ENCODE measurements at regions not wholly inside any gene's neighbourhood (a gene's known extent, or its start where the extent isn't known, plus 50 kb on each side); places are given as distances from the start of the nearest gene placed in this dataset.

GRCh38 chr6:115456848-115457247, 603.8 kb downstream of the FRK start:
- H3K27me3 ChIP-seq (ENCODE audit: control insufficient read depth, insufficient read depth, low read length): no peaks in the 10 kb centered on the region
- peaks cover 15% of the 10 kb centered on the region for H3K9me3 ChIP-seq (ENCODE audit: control insufficient read depth, insufficient read depth, low read depth, low read length)
- intact Hi-C loops (cut with micrococcal nuclease; ENCODE audit: unreplicated experiment): no loop called here
- H3K27ac ChIP-seq (ENCODE audit: low read length): no peak overlapping the region
- no peaks in the 10 kb centered on the region for H3K4me1 ChIP-seq (ENCODE audit: control insufficient read depth, insufficient read depth, low read length)
- ATAC-seq (no peak), DNase-seq (ENCODE audit: low read depth, low spot score) (no peak)
- H3K36me3 ChIP-seq (ENCODE audit: control insufficient read depth, insufficient read depth, low read length): no peaks in the 10 kb centered on the region
- ChIA-PET CTCF (no interaction called here), POLR2A (no interaction called here)
- in situ Hi-C loops (cut with HindIII; ENCODE audit: low pct_unique_long_range_greater_than_20kb, low sequenced_read_pairs): no loop called here
- no TSS peak for BruUV-seq (replicated peaks)
- no peak overlapping the region for H3K4me3 ChIP-seq (ENCODE audit: low read depth in 2 of 2, low read length in 2 of 2)
- TF ChIP-seq SIN3A (IDR thresholded peaks at IDR 0.05; ENCODE audit: borderline replicate concordance, insufficient read depth, low read depth, low read length) (no peak), REST (IDR thresholded peaks at IDR 0.05; ENCODE audit: insufficient read depth in 1 of 2, low read depth in 2 of 2, low read length in 1 of 2) (no peak), TCF7L2 (IDR thresholded peaks at IDR 0.05; ENCODE audit: low read depth, low read length) (no peak), POLR2AphosphoS5 (IDR thresholded peaks at IDR 0.05; ENCODE audit: low read depth, low read length) (no peak)
- TF ChIP-seq, protein P1, sequence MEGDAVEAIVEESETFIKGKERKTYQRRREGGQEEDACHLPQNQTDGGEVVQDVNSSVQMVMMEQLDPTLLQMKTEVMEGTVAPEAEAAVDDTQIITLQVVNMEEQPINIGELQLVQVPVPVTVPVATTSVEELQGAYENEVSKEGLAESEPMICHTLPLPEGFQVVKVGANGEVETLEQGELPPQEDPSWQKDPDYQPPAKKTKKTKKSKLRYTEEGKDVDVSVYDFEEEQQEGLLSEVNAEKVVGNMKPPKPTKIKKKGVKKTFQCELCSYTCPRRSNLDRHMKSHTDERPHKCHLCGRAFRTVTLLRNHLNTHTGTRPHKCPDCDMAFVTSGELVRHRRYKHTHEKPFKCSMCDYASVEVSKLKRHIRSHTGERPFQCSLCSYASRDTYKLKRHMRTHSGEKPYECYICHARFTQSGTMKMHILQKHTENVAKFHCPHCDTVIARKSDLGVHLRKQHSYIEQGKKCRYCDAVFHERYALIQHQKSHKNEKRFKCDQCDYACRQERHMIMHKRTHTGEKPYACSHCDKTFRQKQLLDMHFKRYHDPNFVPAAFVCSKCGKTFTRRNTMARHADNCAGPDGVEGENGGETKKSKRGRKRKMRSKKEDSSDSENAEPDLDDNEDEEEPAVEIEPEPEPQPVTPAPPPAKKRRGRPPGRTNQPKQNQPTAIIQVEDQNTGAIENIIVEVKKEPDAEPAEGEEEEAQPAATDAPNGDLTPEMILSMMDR (IDR thresholded peaks at IDR 0.05): no peak

GRCh38 chr6:115443825-115444478, 616.7 kb downstream of the FRK start:
- intact Hi-C loops (cut with micrococcal nuclease; ENCODE audit: unreplicated experiment) (no loop called here), in situ Hi-C loops (cut with HindIII; ENCODE audit: low pct_unique_long_range_greater_than_20kb, low sequenced_read_pairs) (no loop called here)
- TF ChIP-seq REST (IDR thresholded peaks at IDR 0.05; ENCODE audit: insufficient read depth in 1 of 2, low read depth in 2 of 2, low read length in 1 of 2): no peak
- TF ChIP-seq SIN3A (IDR thresholded peaks at IDR 0.05; ENCODE audit: borderline replicate concordance, insufficient read depth, low read depth, low read length): no peak
- no peak for TF ChIP-seq POLR2AphosphoS5 (IDR thresholded peaks at IDR 0.05; ENCODE audit: low read depth, low read length)
- TF ChIP-seq TCF7L2 (IDR thresholded peaks at IDR 0.05; ENCODE audit: low read depth, low read length): no peak
- TF ChIP-seq, protein P1 (IDR thresholded peaks at IDR 0.05): no peak
- ATAC-seq (no peak), DNase-seq (ENCODE audit: low read depth, low spot score) (no peak)
- no peaks in the 10 kb centered on the region for H3K27me3 ChIP-seq (ENCODE audit: control insufficient read depth, insufficient read depth, low read length)
- CTCF ChIA-PET: no interaction called here
- BruUV-seq (replicated peaks): no TSS peak
- no peak overlapping the region for H3K4me3 ChIP-seq (ENCODE audit: low read depth in 2 of 2, low read length in 2 of 2)
- POLR2A ChIA-PET: no interaction called here
- no peak overlapping the region for H3K27ac ChIP-seq (ENCODE audit: low read length)
- no peaks in the 10 kb centered on the region for H3K4me1 ChIP-seq (ENCODE audit: control insufficient read depth, insufficient read depth, low read length)
- no peaks in the 10 kb centered on the region for H3K9me3 ChIP-seq (ENCODE audit: control insufficient read depth, insufficient read depth, low read depth, low read length)
- H3K36me3 ChIP-seq (ENCODE audit: control insufficient read depth, insufficient read depth, low read length): no peaks in the 10 kb centered on the region
